ENCODE measurements at regions not wholly inside any gene's neighbourhood (a gene's known extent, or its start where the extent isn't known, plus 50 kb on each side); places are given as distances from the start of the nearest gene placed in this dataset.

GRCh38 chr5:18090177-18090576 is 455.9 kb downstream of the TAF11L14 start:
- no peak for DNase-seq
- Histone ChIP-seq H3K4me1 (no peaks in the 10 kb centered on the region), H3K27me3 (no peaks in the 10 kb centered on the region), H3K36me3 (no peaks in the 10 kb centered on the region), H3K9me3 (no peaks in the 10 kb centered on the region), H3K4me3 (ENCODE audit: low read depth, low read length) (no peak overlapping the region)
- no peak for TF ChIP-seq CTCF (IDR thresholded peaks at IDR 0.05; ENCODE audit: low read depth, low read length)

- no peaks in the 10 kb centered on the region for H3K4me1 ChIP-seq
These were observed 456.9 kb downstream of the TAF11L14 start for GRCh38 chr5:18091142-18091541.

GRCh38 chr5:18091758-18092157 is 457.5 kb downstream of the TAF11L14 start:
- no peak overlapping the region for H3K4me3 ChIP-seq (ENCODE audit: low read depth, low read length)
- no peak for DNase-seq
- no peaks in the 10 kb centered on the region for H3K9me3 ChIP-seq
- no peaks in the 10 kb centered on the region for H3K36me3 ChIP-seq
- no peak for TF ChIP-seq CTCF (IDR thresholded peaks at IDR 0.05; ENCODE audit: low read depth, low read length)
- H3K4me1 ChIP-seq, result no peaks in the 10 kb centered on the region
- no peaks in the 10 kb centered on the region for H3K27me3 ChIP-seq

More at GRCh38 chr5:18091142-18091541, 456.9 kb downstream of the TAF11L14 start:
- Histone ChIP-seq H3K9me3 (no peaks in the 10 kb centered on the region), H3K4me3 (ENCODE audit: low read depth, low read length) (no peak overlapping the region), H3K27me3 (no peaks in the 10 kb centered on the region), H3K36me3 (no peaks in the 10 kb centered on the region)
- no peak for DNase-seq
- no peak for TF ChIP-seq CTCF (IDR thresholded peaks at IDR 0.05; ENCODE audit: low read depth, low read length)

- H3K27me3 ChIP-seq, result no peaks in the 10 kb centered on the region
- H3K4me1 ChIP-seq, result peaks cover 5% of the 10 kb centered on the region
- no peak for DNase-seq
- H3K9me3 ChIP-seq, result no peaks in the 10 kb centered on the region
- no peak for TF ChIP-seq CTCF (IDR thresholded peaks at IDR 0.05; ENCODE audit: low read depth, low read length)
- no peaks in the 10 kb centered on the region for H3K36me3 ChIP-seq
- H3K4me3 ChIP-seq (ENCODE audit: low read depth, low read length), result no peak overlapping the region
These were observed 460.8 kb downstream of the TAF11L14 start for GRCh38 chr5:18095061-18095460.

- no peaks in the 10 kb centered on the region for H3K9me3 ChIP-seq
- H3K4me3 ChIP-seq (ENCODE audit: low read depth, low read length), result no peak overlapping the region
- no peaks in the 10 kb centered on the region for H3K36me3 ChIP-seq
- no peak for DNase-seq
- H3K4me1 ChIP-seq, result peaks cover 6% of the 10 kb centered on the region
- TF ChIP-seq CTCF (IDR thresholded peaks at IDR 0.05; ENCODE audit: low read depth, low read length), result no peak
- H3K27me3 ChIP-seq, result no peaks in the 10 kb centered on the region
These were observed 463.6 kb downstream of the TAF11L14 start for GRCh38 chr5:18097817-18098216.

GRCh38 chr5:18098691-18099090 is 464.4 kb downstream of the TAF11L14 start:
- no peaks in the 10 kb centered on the region for H3K27me3 ChIP-seq
- H3K36me3 ChIP-seq, result no peaks in the 10 kb centered on the region
- no peak overlapping the region for H3K4me3 ChIP-seq (ENCODE audit: low read depth, low read length)
- no peaks in the 10 kb centered on the region for H3K9me3 ChIP-seq
- DNase-seq, result no peak
- peaks cover 6% of the 10 kb centered on the region for H3K4me1 ChIP-seq
- no peak for TF ChIP-seq CTCF (IDR thresholded peaks at IDR 0.05; ENCODE audit: low read depth, low read length)
